ENCODE measurements at regions not wholly inside any gene's neighbourhood (a gene's known extent, or its start where the extent isn't known, plus 50 kb on each side); places are given as distances from the start of the nearest gene placed in this dataset.

GRCh38 chr6:105692613-105693215 lies 289.8 kb upstream of the PREP start:
- DNase-seq, result no peak
- peaks cover 0 to 3% (median 1%) of the 10 kb centered on the region in 4 experiments for H3K27me3 ChIP-seq (replicated peaks in 1 of 4; ENCODE audit: control extremely low read depth in 1 of 4, control insufficient read depth in 3 of 4, insufficient read depth in 4 of 4, low read length in 3 of 4)
- H3K4me1 Mint-ChIP-seq, result no peaks in the 10 kb centered on the region
- no peak overlapping the region for H3K27ac ChIP-seq (ENCODE audit: low read length in 2 of 2)
- H2AFZ ChIP-seq (ENCODE audit: insufficient read depth, low read depth, low read length, poor library complexity, severe bottlenecking), result no peak overlapping the region
- no peak overlapping the region for H3K4me3 Mint-ChIP-seq
- TF ChIP-seq EZH2 (IDR thresholded peaks at IDR 0.05; ENCODE audit: borderline replicate concordance, insufficient read depth, low read depth, low read length, poor library complexity, severe bottlenecking) (no peak), CTCF (IDR thresholded peaks at IDR 0.05) (no peak)
- no peak overlapping the region for H3K27ac Mint-ChIP-seq
- H3K4me1 ChIP-seq (ENCODE audit: control insufficient read depth in 2 of 2, insufficient read depth in 2 of 2, low read length in 2 of 2), result no peaks in the 10 kb centered on the region
- no peaks in the 10 kb centered on the region for H3K36me3 ChIP-seq (replicated peaks in 1 of 2; ENCODE audit: control extremely low read depth in 1 of 2, control insufficient read depth in 1 of 2, extremely low read depth in 1 of 2, insufficient read depth in 2 of 2, low read length in 1 of 2)
- WGBS (ENCODE audit: insufficient coverage), result 8% methylated on average over 2 of the region's 4 CpGs
- intact Hi-C loops (cut with micrococcal nuclease), result no loop called here
- H3K9me3 ChIP-seq (ENCODE audit: control extremely low read depth in 1 of 3, control insufficient read depth in 2 of 3, insufficient read depth in 1 of 3, low read length in 2 of 3), result peaks cover 0 to 4% (median 0%) of the 10 kb centered on the region in 3 donors
- peaks cover 5% of the 10 kb centered on the region for H3K9me3 Mint-ChIP-seq (ENCODE audit: insufficient read depth)
- ATAC-seq (ENCODE audit: low read depth), result no peak
- no peak overlapping the region for H3K4me3 ChIP-seq (ENCODE audit: control extremely low read depth in 1 of 5, extremely low read depth in 1 of 5, insufficient read depth in 1 of 5, low read depth in 2 of 5, low read length in 4 of 5)
- H3K79me2 ChIP-seq (ENCODE audit: control insufficient read depth, insufficient read depth, low read length), result no peaks in the 10 kb centered on the region
- ChIA-PET POLR2A (no interaction called here), CTCF (no interaction called here)
- no peaks in the 10 kb centered on the region for H4K20me1 ChIP-seq (ENCODE audit: control insufficient read depth, insufficient read depth, low read length, poor library complexity, severe bottlenecking)
- no peak overlapping the region for H3K4me2 ChIP-seq (replicated peaks; ENCODE audit: low read depth, low read length, poor library complexity, severe bottlenecking)
- peaks cover 14% of the 10 kb centered on the region for H3K27me3 Mint-ChIP-seq
- no peak overlapping the region for H3K9ac ChIP-seq (ENCODE audit: low read length)

- POLR2A ChIA-PET, result no interaction called here
- H3K27ac Mint-ChIP-seq, result no peak overlapping the region
These were observed 289.1 kb upstream of the PREP start for GRCh38 chr6:105691971-105692370.

More at GRCh38 chr6:105691971-105692370, 289.1 kb upstream of the PREP start:
- ATAC-seq (ENCODE audit: low read depth) (no peak), DNase-seq (no peak)
- Histone ChIP-seq H3K4me1 (ENCODE audit: control insufficient read depth in 2 of 2, insufficient read depth in 2 of 2, low read length in 2 of 2) (no peaks in the 10 kb centered on the region), H2AFZ (ENCODE audit: insufficient read depth, low read depth, low read length, poor library complexity, severe bottlenecking) (no peak overlapping the region), H3K4me3 (ENCODE audit: control extremely low read depth in 1 of 5, extremely low read depth in 1 of 5, insufficient read depth in 1 of 5, low read depth in 2 of 5, low read length in 4 of 5) (no peak overlapping the region), H3K27ac (ENCODE audit: low read length in 2 of 2) (no peak overlapping the region), H3K36me3 (replicated peaks in 1 of 2; ENCODE audit: control extremely low read depth in 1 of 2, control insufficient read depth in 1 of 2, extremely low read depth in 1 of 2, insufficient read depth in 2 of 2, low read length in 1 of 2) (no peaks in the 10 kb centered on the region), H4K20me1 (ENCODE audit: control insufficient read depth, insufficient read depth, low read length, poor library complexity, severe bottlenecking) (no peaks in the 10 kb centered on the region), H3K9ac (ENCODE audit: low read length) (no peak overlapping the region), H3K79me2 (ENCODE audit: control insufficient read depth, insufficient read depth, low read length) (no peaks in the 10 kb centered on the region), H3K4me2 (replicated peaks; ENCODE audit: low read depth, low read length, poor library complexity, severe bottlenecking) (no peak overlapping the region), H3K9me3 (ENCODE audit: control extremely low read depth in 1 of 3, control insufficient read depth in 2 of 3, insufficient read depth in 1 of 3, low read length in 2 of 3) (peaks cover 0 to 10% (median 5%) of the 10 kb centered on the region in 3 donors), H3K27me3 (replicated peaks in 1 of 4; ENCODE audit: control extremely low read depth in 1 of 4, control insufficient read depth in 3 of 4, insufficient read depth in 4 of 4, low read length in 3 of 4) (peaks cover 0 to 3% (median 1%) of the 10 kb centered on the region in 4 experiments)
- CTCF ChIA-PET, result no interaction called here
- H3K27me3 Mint-ChIP-seq, result peaks cover 14% of the 10 kb centered on the region
- peaks cover 9% of the 10 kb centered on the region for H3K9me3 Mint-ChIP-seq (ENCODE audit: insufficient read depth)
- H3K4me3 Mint-ChIP-seq, result no peak overlapping the region
- H3K4me1 Mint-ChIP-seq, result no peaks in the 10 kb centered on the region
- intact Hi-C loops (cut with micrococcal nuclease), result no loop called here
- 94% methylated on average over 2 of the region's 2 CpGs for WGBS (ENCODE audit: insufficient coverage)
- no peak for TF ChIP-seq CTCF (IDR thresholded peaks at IDR 0.05)
- TF ChIP-seq EZH2 (IDR thresholded peaks at IDR 0.05; ENCODE audit: borderline replicate concordance, insufficient read depth, low read depth, low read length, poor library complexity, severe bottlenecking), result no peak
